Common myeloid progenitor, CD34-positive (primary cell): ENCODE measurements at regions not wholly inside any gene's neighbourhood (a gene's known extent, or its start where the extent isn't known, plus 50 kb on each side); places are given as distances from the start of the nearest gene placed in this dataset.
"Not testable (repeated sequence)": the region's sequence is repeated elsewhere in the genome, so short reads cannot be mapped to it uniquely, and the experiment has no call there.

Experiments used
- CTCF ChIA-PET: fragments of 350-600 bp; sonication (Branson Sonifier 250); formaldehyde crosslinking; loops from one replicate; lab custom pipeline; 2021; ENCODE audit warnings: antibody characterized with exemption; lab: Charles Lee
- POLR2A ChIA-PET: fragments of 350-600 bp; sonication (Branson Sonifier 250); formaldehyde crosslinking; loops from one replicate; lab custom pipeline; 2021; ENCODE audit warnings: antibody characterized with exemption; lab: Charles Lee
- DNase-seq, 3 donors: peaks; one replicate each; pipeline versions ENCODE4 v3.0.0 to v3.0.0-alpha.2; 2013
- H3K27ac ChIP-seq, 2 experiments: 1 replicate in 1 of 2; 2 replicates in 1 of 2; pipeline ENCODE4 v1.7.0; 2013; ENCODE audit warnings: inconsistent platforms in 2 of 2, low read length in 2 of 2, mild to moderate bottlenecking in 2 of 2, low read depth in 1 of 2, moderate library complexity in 1 of 2; ENCODE audit not compliant: severe bottlenecking in 2 of 2, insufficient read depth in 1 of 2, poor library complexity in 1 of 2
- H3K27me3 ChIP-seq, 5 experiments: replicated peaks in 2 of 5; 1 replicate in 3 of 5; 2 replicates in 2 of 5; pipeline versions ENCODE4 v1.6.1 to v1.7.0; 2013; ENCODE audit warnings: low read length in 4 of 5, mild to moderate bottlenecking in 2 of 5, moderate library complexity in 2 of 5, inconsistent platforms in 1 of 5; ENCODE audit not compliant: insufficient read depth in 5 of 5, control insufficient read depth in 4 of 5
- H3K36me3 ChIP-seq, 4 experiments: 1 replicate in 2 of 4; 2 replicates in 2 of 4; pipeline versions ENCODE4 v1.6.1 to v1.7.0; 2013; ENCODE audit warnings: low read length in 3 of 4, control low read depth in 1 of 4, mild to moderate bottlenecking in 1 of 4; ENCODE audit not compliant: control insufficient read depth in 4 of 4, insufficient read depth in 4 of 4
- H3K4me1 ChIP-seq, 4 experiments: 1 replicate in 3 of 4; 2 replicates in 1 of 4; pipeline versions ENCODE4 v1.6.1 to v1.7.1; 2013; ENCODE audit warnings: low read length in 3 of 4, mild to moderate bottlenecking in 3 of 4, control low read depth in 1 of 4, inconsistent platforms in 1 of 4, moderate library complexity in 1 of 4; ENCODE audit not compliant: control insufficient read depth in 4 of 4, insufficient read depth in 4 of 4; ENCODE audit errors: control extremely low read depth in 1 of 4
- H3K4me3 ChIP-seq, 7 experiments: 1 replicate in 4 of 7; 2 replicates in 3 of 7; pipeline versions ENCODE4 v1.5.1 to v1.7.0; 2013; ENCODE audit warnings: mild to moderate bottlenecking in 7 of 7, low read length in 6 of 7, moderate library complexity in 6 of 7, inconsistent platforms in 2 of 7, low read depth in 2 of 7, control low read depth in 1 of 7; ENCODE audit not compliant: insufficient read depth in 4 of 7, control insufficient read depth in 1 of 7; ENCODE audit errors: extremely low read depth in 1 of 7
- H3K9me3 ChIP-seq, 5 experiments: 1 replicate in 4 of 5; 2 replicates in 1 of 5; pipeline versions ENCODE4 v1.6.1 to v1.7.1; 2013; ENCODE audit warnings: low read length in 4 of 5, mild to moderate bottlenecking in 2 of 5, inconsistent platforms in 1 of 5, low read depth in 1 of 5, moderate library complexity in 1 of 5; ENCODE audit not compliant: control insufficient read depth in 4 of 5, insufficient read depth in 2 of 5; ENCODE audit errors: control extremely low read depth in 1 of 5
- WGBS: methylation state at CpG from one replicate; pipeline ENCODE4 v1.1.5; 2013; ENCODE audit not compliant: insufficient coverage; 5-methylcytosine and 5-hydroxymethylcytosine counted together

DNA sequence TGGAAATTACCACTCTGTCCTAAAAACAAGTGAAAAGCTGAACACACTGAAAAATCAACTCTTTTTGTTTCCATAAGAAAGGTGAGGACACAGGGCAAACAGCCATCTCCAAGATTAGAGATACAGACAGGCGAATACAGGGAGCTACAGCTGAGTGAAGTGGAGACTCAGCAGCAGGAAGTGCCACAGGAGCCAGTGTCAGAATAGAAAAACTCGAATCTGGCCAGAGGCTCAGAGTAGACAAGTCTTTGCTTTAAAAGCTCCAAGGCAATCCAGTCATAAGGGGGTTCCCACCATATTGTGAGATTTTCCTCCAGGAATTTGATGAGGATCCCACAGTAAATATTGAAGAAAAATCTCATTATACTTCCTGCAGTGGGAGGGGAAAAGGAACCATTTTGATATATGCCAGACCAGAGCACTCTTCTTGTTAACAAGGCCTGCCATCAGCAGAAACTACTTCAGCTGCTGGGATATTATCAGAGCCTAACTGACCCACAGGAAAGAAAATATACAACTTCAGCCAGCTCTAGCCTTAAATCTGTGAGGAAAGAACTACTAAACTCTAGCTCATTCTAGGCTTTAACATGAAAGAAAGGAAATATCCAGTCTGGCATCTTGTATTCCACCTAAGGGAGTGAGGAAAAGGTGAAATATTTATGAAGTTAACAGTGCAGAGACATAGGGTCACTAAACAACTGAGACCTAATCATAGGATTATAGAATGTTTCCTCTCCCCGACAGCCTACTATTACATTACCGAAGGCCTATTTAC, 256.2 kb upstream of the OLFM3 start:
- DNase-seq = no peak
- H3K9me3 ChIP-seq = no peaks in the 10 kb centered on the region
- ChIA-PET POLR2A (no interaction called here), CTCF (no interaction called here)
- no peaks in the 10 kb centered on the region for H3K4me1 ChIP-seq
- no peaks in the 10 kb centered on the region for H3K36me3 ChIP-seq
- no peak overlapping the region for H3K4me3 ChIP-seq
- H3K27ac ChIP-seq = no peak overlapping the region
- 89% methylated on average over 1 of the region's 4 CpGs for WGBS
- no peaks in the 10 kb centered on the region for H3K27me3 ChIP-seq

DNA sequence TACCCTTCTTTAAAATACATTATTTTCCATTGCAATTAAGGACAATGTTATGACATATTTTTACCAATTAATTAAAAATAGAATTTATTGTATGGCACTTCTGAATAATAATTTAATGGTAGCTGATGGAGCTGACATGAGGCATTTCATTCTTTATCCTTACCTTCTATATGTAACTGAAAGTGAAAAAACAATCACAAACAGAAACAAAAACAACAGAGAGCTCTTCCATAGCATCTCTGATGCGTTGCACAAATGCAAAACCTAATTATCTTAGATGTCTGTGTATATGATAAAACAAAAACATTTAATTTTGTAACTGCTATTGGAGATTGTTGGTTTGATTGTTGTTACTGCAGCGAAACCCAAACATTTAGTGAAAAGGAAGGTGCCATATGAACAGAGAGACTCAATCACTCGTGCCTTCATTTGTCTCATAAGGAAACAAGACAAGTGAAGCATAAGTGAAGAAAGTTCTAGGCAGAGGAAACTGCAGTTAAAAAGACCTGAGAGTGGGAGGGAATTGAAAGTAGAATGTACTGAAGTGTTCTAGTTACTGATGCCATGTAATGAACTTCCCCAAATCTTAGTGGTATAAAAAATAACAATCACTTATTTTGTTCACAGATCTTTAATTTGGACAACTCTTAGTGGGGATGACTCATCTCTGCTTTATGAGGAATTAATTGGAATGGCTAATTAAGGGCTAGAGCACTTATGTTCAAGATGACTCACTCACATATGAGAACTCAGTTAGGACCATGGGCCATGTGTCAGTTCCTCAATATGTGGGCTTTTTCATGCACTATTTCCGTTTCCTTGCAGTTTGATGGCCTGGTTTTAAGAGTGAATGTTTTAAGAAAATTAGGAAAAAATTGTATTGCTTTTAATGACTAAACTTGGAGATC, 245.0 kb upstream of the OLFM3 start:
- Histone ChIP-seq H3K36me3 (no peaks in the 10 kb centered on the region), H3K27me3 (no peaks in the 10 kb centered on the region), H3K4me1 (no peaks in the 10 kb centered on the region), H3K27ac (no peak overlapping the region), H3K9me3 (no peaks in the 10 kb centered on the region), H3K4me3 (no peak overlapping the region)
- CTCF ChIA-PET = no interaction called here
- POLR2A ChIA-PET = no interaction called here
- DNase-seq = no peak
- 100% methylated on average over 1 of the region's 4 CpGs for WGBS

- Histone ChIP-seq H3K27ac (no peak overlapping the region), H3K9me3 (no peaks in the 10 kb centered on the region), H3K4me3 (no peak overlapping the region), H3K27me3 (no peaks in the 10 kb centered on the region), H3K4me1 (no peaks in the 10 kb centered on the region), H3K36me3 (no peaks in the 10 kb centered on the region)
- DNase-seq = no peak
- 80% methylated on average over 3 of the region's 3 CpGs for WGBS
- POLR2A ChIA-PET = no interaction called here
- CTCF ChIA-PET = no interaction called here
These were observed 242.5 kb upstream of the OLFM3 start for GRCh38 chr1:102239247-102239646.

- ChIA-PET POLR2A (no interaction called here), CTCF (no interaction called here)
- no peak for DNase-seq
- WGBS = 88% methylated on average over 26 of the region's 31 CpGs
- H3K4me1 ChIP-seq = no peaks in the 10 kb centered on the region
- H3K27me3 ChIP-seq = no peaks in the 10 kb centered on the region
- H3K4me3 ChIP-seq = no peak overlapping the region
- H3K9me3 ChIP-seq = no peaks in the 10 kb centered on the region
- H3K36me3 ChIP-seq = no peaks in the 10 kb centered on the region
- no peak overlapping the region for H3K27ac ChIP-seq
These were observed 238.1 kb upstream of the OLFM3 start for GRCh38 chr1:102234753-102235359.

GRCh38 chr1:102219463-102219862, 222.7 kb upstream of the OLFM3 start:
- H3K36me3 ChIP-seq = no peaks in the 10 kb centered on the region
- 100% methylated on average over 1 of the region's 2 CpGs for WGBS
- H3K27me3 ChIP-seq = no peaks in the 10 kb centered on the region
- DNase-seq = no peak
- POLR2A ChIA-PET = no interaction called here
- H3K4me1 ChIP-seq = no peaks in the 10 kb centered on the region
- no peak overlapping the region for H3K4me3 ChIP-seq
- peaks cover 0 to 3% (median 0%) of the 10 kb centered on the region in 5 experiments for H3K9me3 ChIP-seq
- CTCF ChIA-PET = no interaction called here
- H3K27ac ChIP-seq = no peak overlapping the region

- DNase-seq, H3K4me3 ChIP-seq, H3K9me3 ChIP-seq, H3K36me3 ChIP-seq, CTCF ChIA-PET, H3K4me1 ChIP-seq, POLR2A ChIA-PET, H3K27me3 ChIP-seq, H3K27ac ChIP-seq: not testable (repeated sequence)
- 85% methylated on average over 2 of the region's 3 CpGs for WGBS
These were observed 214.2 kb upstream of the OLFM3 start for GRCh38 chr1:102210891-102211290.
